HG02970 (cell line): ENCODE measurements at regions not wholly inside any gene's neighbourhood (a gene's known extent, or its start where the extent isn't known, plus 50 kb on each side); places are given as distances from the start of the nearest gene placed in this dataset.
"Not testable (repeated sequence)": the region's sequence is repeated elsewhere in the genome, so short reads cannot be mapped to it uniquely, and the experiment has no call there.

Source experiments
- ATAC-seq: cut with Tn5 transposase; IDR thresholded peaks from one replicate; pipeline ENCODE4 v1.9.1; 2021; ENCODE audit warnings: mild to moderate bottlenecking, moderate library complexity, moderate number of reproducible peaks; ENCODE audit not compliant: unreplicated experiment, low FRiP score

GRCh38 chr6:6474170-6474920, 114.2 kb upstream of the LY86 start:
- ATAC-seq: no peak

GRCh38 chr6:6479785-6480184, 108.7 kb upstream of the LY86 start:
- ATAC-seq: no peak

- no peak for ATAC-seq
These were observed 106.3 kb upstream of the LY86 start for GRCh38 chr6:6482256-6482655.

DNA sequence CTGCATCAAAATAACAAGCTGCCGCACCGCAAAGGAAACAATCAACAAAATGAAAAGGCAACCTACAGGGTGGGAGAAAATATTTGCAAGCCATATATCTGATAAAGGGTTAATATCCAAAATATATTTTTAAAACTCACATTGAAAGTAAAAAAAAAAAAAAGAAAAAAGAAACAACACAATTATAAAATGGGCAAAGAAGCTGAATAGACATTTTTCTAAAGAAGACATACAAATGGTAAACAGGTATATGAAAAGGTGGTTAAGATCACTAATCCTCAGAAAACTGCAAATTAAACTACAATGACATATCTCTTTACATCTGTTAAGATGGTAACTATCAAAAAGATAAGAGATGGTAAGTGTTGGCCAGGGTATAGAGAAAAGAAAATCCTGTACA, 105.4 kb upstream of the LY86 start:
- no peak for ATAC-seq

DNA sequence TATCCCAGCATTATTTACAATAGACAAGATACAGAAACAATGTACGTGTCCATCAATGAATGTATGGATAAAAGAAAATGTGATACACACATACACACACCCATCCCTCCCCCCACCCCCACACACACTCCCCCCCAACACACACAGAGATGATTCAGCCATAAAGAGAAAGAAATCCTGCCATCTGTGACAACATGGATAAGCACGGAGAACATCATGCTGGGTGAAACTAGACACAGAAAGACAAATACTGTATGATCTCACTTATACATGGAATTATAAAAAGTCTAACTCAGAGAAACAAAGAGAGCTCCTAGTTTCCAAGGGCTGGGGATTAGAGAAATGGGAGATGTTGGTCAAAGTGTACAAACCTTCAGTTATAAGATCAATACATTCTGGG, 104.8 kb upstream of the LY86 start:
- no peak for ATAC-seq

- no peak for ATAC-seq
These were observed 103.8 kb upstream of the LY86 start for GRCh38 chr6:6484681-6485080.

- no peak for ATAC-seq
These were observed 101.9 kb upstream of the LY86 start for GRCh38 chr6:6486595-6486994.

DNA sequence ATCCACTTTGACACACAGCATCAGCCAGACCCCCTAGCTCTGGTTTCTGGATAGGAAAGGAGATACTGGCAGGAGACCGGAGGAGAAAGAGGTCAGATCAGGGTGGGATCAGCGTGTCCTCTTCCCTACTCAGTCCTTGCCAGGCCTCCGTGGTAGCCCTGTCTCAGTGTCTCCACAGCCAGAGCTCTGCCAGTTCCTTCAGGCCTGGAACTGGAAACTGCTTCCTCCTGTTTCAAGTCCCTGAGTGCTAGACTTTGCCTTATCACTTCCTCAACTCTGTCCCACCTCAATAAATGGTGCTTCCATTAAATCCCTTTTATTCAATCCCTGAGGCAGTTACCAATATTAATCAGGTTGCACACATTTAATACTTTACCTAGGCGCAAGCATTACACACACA, 96.8 kb upstream of the LY86 start:
- no peak for ATAC-seq

- no peak for ATAC-seq
These were observed 95.8 kb upstream of the LY86 start for GRCh38 chr6:6492675-6493074.

GRCh38 chr6:6494139-6494538, 94.4 kb upstream of the LY86 start:
- ATAC-seq: not testable (repeated sequence)

- ATAC-seq: no peak
These were observed 93.8 kb upstream of the LY86 start for GRCh38 chr6:6494677-6495076.

GRCh38 chr6:6495851-6496250, 92.7 kb upstream of the LY86 start:
- no peak for ATAC-seq

DNA sequence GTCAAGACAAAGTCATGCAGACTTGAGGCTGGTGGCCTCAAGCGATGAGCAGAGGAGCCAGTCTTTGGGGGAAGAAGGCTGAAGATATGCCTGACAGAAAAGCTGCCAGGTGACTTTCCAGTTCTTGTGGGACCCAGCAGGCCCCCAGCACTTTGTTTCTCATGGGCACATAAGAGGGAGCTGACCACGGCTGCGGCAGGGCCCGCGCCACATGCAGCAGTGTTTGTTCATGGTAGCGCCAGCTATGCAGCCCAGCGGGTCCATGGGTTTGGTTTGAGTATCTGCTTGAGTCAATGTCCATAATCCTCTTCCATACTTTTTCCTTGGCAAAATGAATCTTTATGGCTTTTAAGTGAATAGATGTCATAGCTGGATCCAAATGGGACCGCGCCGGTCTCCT, 91.0 kb upstream of the LY86 start:
- no peak for ATAC-seq

DNA sequence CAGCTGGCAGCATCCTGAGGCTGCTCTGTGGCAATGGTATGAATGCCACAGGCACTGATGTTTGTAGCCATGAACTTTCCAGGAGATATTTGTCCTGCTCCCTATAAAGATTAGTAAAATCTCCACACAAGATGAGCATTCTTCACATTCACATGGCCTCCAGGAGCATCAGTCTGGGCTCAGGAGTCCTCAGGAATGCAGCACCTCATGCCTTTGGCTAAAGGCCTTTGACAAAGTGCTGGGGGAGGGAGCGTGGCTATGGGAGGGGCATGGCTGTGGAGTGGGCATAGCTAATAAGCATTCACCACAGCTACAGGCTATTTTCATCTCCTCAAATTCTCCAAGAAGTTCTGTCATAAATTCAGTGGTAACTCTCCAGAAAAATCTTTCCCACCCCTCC, 90.5 kb upstream of the LY86 start:
- no peak for ATAC-seq

GRCh38 chr6:6503191-6503590, 85.3 kb upstream of the LY86 start:
- no peak for ATAC-seq

DNA sequence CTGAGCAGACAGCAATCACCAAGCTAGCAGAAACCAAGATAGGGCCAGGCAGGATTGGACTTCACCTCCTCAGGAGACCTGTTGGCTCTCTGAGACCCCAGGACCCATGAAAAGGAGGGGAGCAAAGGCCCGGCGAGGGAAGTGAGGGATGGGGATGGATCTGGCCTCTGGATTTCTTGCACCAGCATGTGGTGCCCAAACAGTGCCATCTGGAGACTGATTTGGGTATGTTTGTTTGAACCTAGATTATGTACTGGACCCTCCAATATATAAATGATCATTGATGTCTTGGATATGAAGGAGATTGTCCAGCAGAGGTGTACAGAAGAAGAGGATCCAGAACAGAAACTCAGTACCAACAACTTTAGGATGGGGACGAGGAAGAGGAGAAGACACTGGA, 83.4 kb upstream of the LY86 start:
- no peak for ATAC-seq

DNA sequence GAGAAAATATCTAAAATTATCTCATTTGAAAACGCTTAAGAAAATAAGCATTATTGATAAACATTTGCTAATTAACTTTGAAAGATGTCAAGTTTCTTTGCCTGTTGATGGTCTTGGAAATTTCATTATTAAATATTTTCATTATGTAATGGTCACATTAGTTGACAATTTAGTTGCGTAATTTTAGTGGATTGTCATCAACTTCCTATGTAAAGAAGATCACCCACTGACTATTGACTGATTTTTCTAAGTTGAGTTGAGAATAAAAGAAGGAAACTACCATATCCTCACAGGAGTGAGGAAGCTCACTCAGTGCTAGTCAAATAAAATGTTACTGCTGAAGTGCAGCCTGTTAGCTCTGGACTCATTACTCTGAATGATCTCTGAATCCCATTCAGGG, 79.9 kb upstream of the LY86 start:
- ATAC-seq: no peak

- ATAC-seq: no peak
These were observed 79.2 kb upstream of the LY86 start for GRCh38 chr6:6509284-6509683.

DNA sequence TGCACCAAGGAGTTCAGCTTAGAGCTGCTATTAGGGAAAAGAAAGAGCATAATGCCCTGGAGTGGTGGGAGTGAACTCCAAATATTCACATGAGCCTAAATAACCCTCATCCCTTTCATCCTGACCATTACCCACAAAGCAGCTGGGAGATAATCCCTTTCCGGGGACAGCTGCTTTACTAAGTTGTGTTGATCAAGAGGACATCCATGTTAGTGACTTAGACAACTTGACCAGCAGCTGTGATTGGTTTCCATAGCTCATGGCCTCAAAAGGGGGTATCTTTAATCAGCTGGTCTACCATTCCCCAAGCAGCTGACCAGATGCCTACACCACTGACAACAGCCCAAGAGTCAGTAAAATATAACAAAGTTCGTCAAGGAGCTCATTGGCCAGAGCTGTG, 75.8 kb upstream of the LY86 start:
- ATAC-seq: no peak

- no peak for ATAC-seq
These were observed 72.6 kb upstream of the LY86 start for GRCh38 chr6:6515691-6516607.

GRCh38 chr6:6516666-6517458, 71.7 kb upstream of the LY86 start:
- no peak for ATAC-seq
